Heart right ventricle (tissue), 16 donors: ENCODE measurements at regions not wholly inside any gene's neighbourhood (a gene's known extent, or its start where the extent isn't known, plus 50 kb on each side); places are given as distances from the start of the nearest gene placed in this dataset.

Experiments used
- ATAC-seq, 8 donors: fragments of 200-7000 bp; cut with Tn5 transposase; one replicate each; pipeline ENCODE4 v1.9.1; 2020; ENCODE audit warnings: mild to moderate bottlenecking in 8 of 8, moderate library complexity in 8 of 8, moderate number of reproducible peaks in 1 of 8
- DNase-seq, 2 donors: peaks; one replicate each; pipeline ENCODE4 v3.0.0-alpha.2; 2020
- H3K27ac ChIP-seq, 10 donors: fragments of 200-600 bp; sonication (generic) in 2 of 10; one replicate each; pipeline versions ENCODE4 v1.5.0 to v1.8.0; 2020 to 2022; ENCODE audit warnings: mild to moderate bottlenecking in 3 of 10
- H3K27me3 ChIP-seq, 7 donors: fragments of 200-600 bp; one replicate each; pipeline ENCODE4 v1.8.0; 2021 to 2022; ENCODE audit warnings: mild to moderate bottlenecking in 2 of 7
- H3K36me3 ChIP-seq, 9 donors: fragments of 200-600 bp; sonication (generic) in 1 of 9; one replicate each; pipeline versions ENCODE4 v1.5.0 to v1.8.0; 2020 to 2022; ENCODE audit warnings: mild to moderate bottlenecking in 2 of 9
- H3K4me1 ChIP-seq, 9 donors: fragments of 200-600 bp; sonication (generic) in 1 of 9; one replicate each; pipeline versions ENCODE4 v1.5.0 to v1.8.0; 2020 to 2022; ENCODE audit warnings: mild to moderate bottlenecking in 4 of 9
- H3K4me3 ChIP-seq, 10 donors: fragments of 200-600 bp; sonication (generic) in 2 of 10; one replicate each; pipeline versions ENCODE4 v1.5.0 to v1.8.0; 2020 to 2022; ENCODE audit warnings: mild to moderate bottlenecking in 7 of 10, moderate library complexity in 2 of 10
- H3K9me3 ChIP-seq, 11 donors: fragments of 200-600 bp in 10 of 11; sonication (generic) in 2 of 11; one replicate each; pipeline versions ENCODE4 v1.5.0 to v1.8.0; 2013 to 2022; ENCODE audit warnings: mild to moderate bottlenecking in 2 of 11, control low read depth in 1 of 11, moderate library complexity in 1 of 11
- CTCF ChIP-seq, 9 donors: fragments of 200-600 bp; sonication (generic) in 2 of 9; IDR thresholded peaks; one replicate each; pipeline versions ENCODE4 v1.5.0 to v1.8.0; 2021 to 2022; ENCODE audit warnings: antibody characterized with exemption in 9 of 9, mild to moderate bottlenecking in 5 of 9, moderate library complexity in 1 of 9
- WGBS, 2 donors: extraction: QIAGEN DNeasy Blood & Tissue Kit; methylation state at CpG; one replicate each; pipeline ENCODE4 v1.1.7; 2013; ENCODE audit warnings: inconsistent platforms in 1 of 2; 5-methylcytosine and 5-hydroxymethylcytosine counted together
- intact Hi-C, 10 donors: fragments of 100-400 bp; cut with DNase I; formaldehyde crosslinking; loops; one replicate each; pipeline versions ENCODE4 v1.11.1 to v1.14.2; 2022
- donor health status: Arrhythmogenic right ventricular cardiomyopathy.
- donor health status: ischemic (EF 13 %, LVEDD 7.1; RV severe dilation, severe dysfunction).
- donor health status: healthy with polysubstance abuse.
- donor health status: DM: no; HTN: yes; CAD: no.
- donor health status: DM: no; HTN: no; CAD: no.
- donor health status: ischemic (EF 25% LVEDD 6.9; RV normal size, moderate dysfunction).
- donor health status: ischemic (EF 25% LVEDD 5.7; RV mildly dilated, moderate dysfunction).
- donor health status: healthy.
- donor health status: DM: yes; HTN: yes; CAD: no.
- donor health status: Ischemic cardiomyopathy.
- donor health status: ischemic (EF 35%, LVEDD 5.7; RV mildly dilated, moderate dysfunction).
- donor health status: nonischemic (EF 11% LVEDD 7.7; RV severe dilation, severe dysfunction).
- donor health status: DM: yes; HTN: yes; CAD: no.
- donor health status: PGD.
- donor health status: ischemic (EF 29% LVEDD 5.4; RV normal size, mild dysfunction).
- donor health status: nonischemic (EF 23%, LVEDD 6.1; RV moderate dilation, normal function).

GRCh38 chr16:51306116-51306515, 155.0 kb upstream of the SALL1 start:
- ATAC-seq (no peak), DNase-seq (no peak)
- 63 to 66% methylated on average over 3 of the region's 3 CpGs for WGBS, 2 donors
- H3K27ac ChIP-seq, result no peak overlapping the region
- no peak for TF ChIP-seq CTCF (IDR thresholded peaks at IDR 0.05)
- H3K4me3 ChIP-seq, result no peak overlapping the region
- H3K27me3 ChIP-seq, result no peaks in the 10 kb centered on the region
- H3K4me1 ChIP-seq, result no peaks in the 10 kb centered on the region
- intact Hi-C loops, result no loop called here
- no peaks in the 10 kb centered on the region for H3K36me3 ChIP-seq
- peaks cover 0 to 5% (median 0%) of the 10 kb centered on the region in 11 donors for H3K9me3 ChIP-seq

GRCh38 chr16:51305337-51305736, 154.3 kb upstream of the SALL1 start:
- Histone ChIP-seq H3K27me3 (no peaks in the 10 kb centered on the region), H3K36me3 (no peaks in the 10 kb centered on the region), H3K4me3 (no peak overlapping the region), H3K4me1 (no peaks in the 10 kb centered on the region), H3K27ac (no peak overlapping the region), H3K9me3 (peaks cover 0 to 4% (median 0%) of the 10 kb centered on the region in 11 donors)
- ATAC-seq, result no peak
- TF ChIP-seq CTCF (IDR thresholded peaks at IDR 0.05), result no peak
- no peak for DNase-seq
- WGBS, 2 donors, result 73 to 80% methylated on average over 2 of the region's 2 CpGs
- intact Hi-C loops, result no loop called here

DNA sequence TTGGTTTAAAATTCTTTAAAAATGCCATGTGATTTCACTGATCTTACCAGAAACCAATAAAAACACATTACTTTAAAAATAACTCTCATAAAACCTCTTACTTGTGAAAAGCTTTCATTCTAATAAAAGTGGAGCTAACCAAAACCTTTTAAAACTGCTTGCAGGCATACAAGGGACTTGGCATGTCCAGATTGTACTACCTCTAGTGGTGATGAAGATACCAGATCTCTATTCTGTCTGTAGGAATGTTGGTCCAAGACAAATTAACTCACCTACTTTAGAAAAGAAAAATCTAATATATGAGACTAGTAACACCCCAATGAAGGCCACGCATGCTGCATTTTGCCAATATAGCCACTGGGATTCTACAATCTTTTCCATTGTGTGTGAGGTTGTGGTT, 151.0 kb upstream of the SALL1 start:
- DNase-seq, result no peak
- H3K27me3 ChIP-seq, result no peaks in the 10 kb centered on the region
- intact Hi-C loops, result no loop called here
- H3K9me3 ChIP-seq, result peaks cover 0 to 30% (median 4%) of the 10 kb centered on the region in 11 donors
- WGBS, 2 donors, result 77 to 86% methylated on average over 1 of the region's 1 CpG
- ATAC-seq, result no peak
- TF ChIP-seq CTCF (IDR thresholded peaks at IDR 0.05), result no peak
- H3K27ac ChIP-seq, result no peak overlapping the region
- no peaks in the 10 kb centered on the region for H3K4me1 ChIP-seq
- H3K36me3 ChIP-seq, result no peaks in the 10 kb centered on the region
- no peak overlapping the region for H3K4me3 ChIP-seq

- Histone ChIP-seq H3K4me3 (no peak overlapping the region), H3K4me1 (no peaks in the 10 kb centered on the region), H3K27me3 (no peaks in the 10 kb centered on the region), H3K9me3 (peaks cover 0 to 30% (median 4%) of the 10 kb centered on the region in 11 donors), H3K27ac (no peak overlapping the region), H3K36me3 (no peaks in the 10 kb centered on the region)
- TF ChIP-seq CTCF (IDR thresholded peaks at IDR 0.05), result no peak
- WGBS, 2 donors, result 96 to 100% methylated on average over 1 of the region's 1 CpG
- intact Hi-C loops, result no loop called here
- no peak for DNase-seq
- no peak for ATAC-seq
Measured at GRCh38 chr16:51298800-51299199, 147.7 kb upstream of the SALL1 start.
